ENCODE measurements at regions not wholly inside any gene's neighbourhood (a gene's known extent, or its start where the extent isn't known, plus 50 kb on each side); places are given as distances from the start of the nearest gene placed in this dataset.
"Not testable (repeated sequence)": the region's sequence is repeated elsewhere in the genome, so short reads cannot be mapped to it uniquely, and the experiment has no call there.

DNA sequence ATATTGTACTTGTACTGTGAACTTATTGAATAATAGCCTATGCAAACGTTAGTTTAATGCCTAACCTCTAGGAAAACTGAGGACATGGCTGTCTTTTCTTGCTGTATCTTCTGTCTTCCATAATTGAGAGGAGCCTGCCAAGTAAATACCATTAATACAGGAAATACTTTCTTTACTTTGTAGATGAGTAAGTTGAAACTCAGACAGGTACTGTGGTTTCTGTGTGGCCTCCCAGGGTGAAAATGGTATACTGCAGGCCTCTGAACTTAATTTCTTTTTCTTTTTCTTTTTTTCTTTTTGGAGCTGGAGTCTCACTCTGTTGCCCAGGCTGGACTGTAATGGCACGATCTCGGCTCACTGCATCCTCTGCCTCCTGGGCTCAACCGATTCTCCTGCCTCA is 208.8 kb upstream of the ADGRL4 start:
- no peak for DNase-seq

DNA sequence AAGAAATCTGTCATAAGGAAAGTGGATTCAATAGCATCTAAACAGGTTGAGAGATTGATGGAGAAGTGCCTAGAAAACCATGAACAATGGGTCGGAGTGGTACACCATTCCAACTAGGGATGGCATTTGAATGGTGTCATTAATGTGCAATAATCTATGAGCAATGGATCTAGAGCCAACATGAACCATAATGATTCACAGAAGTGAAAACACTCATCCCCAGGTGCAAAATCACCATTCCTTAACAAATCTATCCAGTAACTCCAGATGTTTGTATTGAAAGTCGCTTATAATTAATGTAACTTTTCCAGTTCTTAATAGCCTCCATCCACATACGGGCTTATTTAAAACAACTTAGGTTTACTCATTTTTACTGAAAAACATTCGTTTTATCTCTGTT is 201.3 kb upstream of the ADGRL4 start:
- DNase-seq, result no peak

- no peak for DNase-seq
Measured at GRCh38 chr1:79207331-79207730, 200.8 kb upstream of the ADGRL4 start.

DNA sequence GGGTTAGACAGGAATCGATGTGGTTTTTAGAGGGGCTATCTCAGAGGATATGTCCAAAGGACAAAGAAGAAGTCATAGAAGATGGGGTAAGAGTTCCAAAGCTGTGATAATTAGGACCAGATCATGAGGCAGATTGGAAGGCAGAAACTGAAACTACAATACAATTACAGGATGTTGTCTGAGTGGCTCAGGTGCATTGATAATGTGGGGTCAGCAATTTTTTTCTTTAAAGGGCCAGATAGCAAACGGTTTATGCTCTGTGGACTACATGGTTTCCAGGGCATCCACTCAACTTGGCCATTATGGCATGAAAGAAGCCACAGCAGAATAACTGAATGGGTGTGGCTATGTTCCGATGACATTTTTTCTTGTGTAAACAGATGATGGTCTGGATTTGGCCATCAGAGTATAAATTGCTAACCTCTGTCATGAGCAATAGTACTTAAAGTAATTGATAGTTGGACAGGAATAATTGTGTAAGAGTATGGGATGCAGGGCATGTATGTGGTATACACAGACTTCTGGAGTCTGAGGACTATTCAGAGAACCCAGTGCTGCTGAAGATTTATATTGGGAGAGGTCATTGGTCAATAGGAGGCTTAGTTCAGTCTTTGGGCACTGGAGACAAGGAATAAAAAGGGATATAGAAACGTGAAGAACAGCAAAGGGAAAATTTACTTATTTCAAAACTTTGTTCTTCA is 198.4 kb upstream of the ADGRL4 start:
- DNase-seq, result no peak

GRCh38 chr1:79198832-79199231 is 192.3 kb upstream of the ADGRL4 start:
- peak in 1 of 2 experiments; percentile 20 for DNase-seq

GRCh38 chr1:79197421-79197820 is 190.9 kb upstream of the ADGRL4 start:
- peak; percentile 58 to 79 for DNase-seq

GRCh38 chr1:79196211-79196610 is 189.7 kb upstream of the ADGRL4 start:
- DNase-seq, result no peak

- no peak for DNase-seq
Measured at GRCh38 chr1:79193211-79194079, 186.9 kb upstream of the ADGRL4 start.

DNA sequence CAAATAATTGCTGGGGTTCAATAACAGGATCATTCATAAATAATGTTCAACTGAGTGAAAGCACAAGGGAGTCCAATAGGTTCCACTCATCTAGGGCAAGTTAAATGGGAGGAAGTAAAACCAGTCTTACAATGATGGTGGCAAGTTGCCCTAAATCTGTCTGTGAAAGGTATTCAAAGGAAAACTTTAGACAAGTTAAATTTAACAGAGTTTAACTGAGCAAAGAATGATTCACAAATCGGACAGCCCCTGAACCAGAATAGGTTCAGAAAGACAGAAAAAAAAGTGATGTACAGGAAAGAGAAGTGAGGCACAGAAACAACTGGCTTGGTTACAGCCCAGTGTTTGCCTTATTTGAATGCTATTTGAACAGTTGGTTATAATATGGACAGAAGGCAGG is 183.5 kb upstream of the ADGRL4 start:
- no peak for DNase-seq

- DNase-seq, result no peak
Measured at GRCh38 chr1:79188337-79188736, 181.8 kb upstream of the ADGRL4 start.

GRCh38 chr1:79186260-79186659 is 179.7 kb upstream of the ADGRL4 start:
- no peak for DNase-seq

GRCh38 chr1:79177844-79178243 is 171.3 kb upstream of the ADGRL4 start:
- DNase-seq, result no peak

DNA sequence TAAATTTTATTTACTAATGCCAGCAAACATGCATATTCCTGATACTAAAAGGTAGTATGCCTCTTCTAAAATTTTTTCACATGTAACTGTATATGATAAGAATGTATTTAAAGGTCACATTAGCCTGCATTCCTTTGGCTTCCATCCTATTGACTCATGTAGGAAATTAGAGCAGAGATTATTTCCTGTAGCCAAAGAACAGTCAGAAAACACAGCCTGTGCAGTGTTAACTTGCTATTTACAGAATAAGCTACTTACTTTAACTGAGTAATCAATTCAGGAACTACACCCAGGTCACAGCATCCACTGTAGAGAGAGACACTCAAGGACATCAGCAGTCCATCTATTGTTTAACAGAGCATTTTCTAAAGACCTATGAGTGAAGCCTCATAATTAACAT is 154.5 kb upstream of the ADGRL4 start:
- DNase-seq, result no peak

- no peak for DNase-seq
Measured at GRCh38 chr1:79155991-79156390, 149.5 kb upstream of the ADGRL4 start.

DNA sequence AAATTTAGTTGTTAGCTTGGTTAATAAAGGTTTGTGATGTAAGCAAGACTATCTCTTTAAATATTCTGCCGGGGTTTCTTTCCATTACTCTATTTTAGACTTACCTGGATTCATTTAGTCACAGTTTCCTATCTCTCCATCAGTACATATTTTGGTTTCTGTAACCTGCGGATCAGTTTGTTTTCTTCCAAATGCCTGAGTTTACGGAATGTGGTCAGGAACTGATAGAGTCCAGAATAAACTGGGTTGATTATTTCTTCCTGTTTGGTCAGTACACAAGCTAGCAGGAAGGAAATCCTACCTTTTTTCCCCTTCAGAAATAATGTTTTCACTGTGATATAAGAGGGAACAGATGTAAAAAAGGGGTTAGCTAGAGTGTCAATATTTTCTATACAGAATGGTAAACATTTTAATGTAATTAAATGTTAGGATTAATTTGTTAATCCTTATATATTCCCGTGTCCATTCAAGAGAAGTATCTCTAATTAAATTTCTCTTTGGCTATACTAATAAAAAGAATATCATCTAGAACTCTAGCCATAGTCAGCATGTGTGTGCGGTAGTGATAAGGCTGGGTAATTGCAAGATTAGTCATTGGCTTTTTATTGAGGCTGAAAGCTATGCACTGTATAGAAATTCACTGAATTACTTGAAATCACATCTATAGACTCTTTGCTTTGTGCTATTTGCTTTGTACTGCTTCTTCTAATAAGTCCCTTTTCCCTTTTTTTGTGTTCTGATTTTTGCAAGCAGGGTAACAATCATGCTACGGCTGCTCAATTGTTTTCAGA is 144.7 kb upstream of the ADGRL4 start:
- no peak for DNase-seq

DNA sequence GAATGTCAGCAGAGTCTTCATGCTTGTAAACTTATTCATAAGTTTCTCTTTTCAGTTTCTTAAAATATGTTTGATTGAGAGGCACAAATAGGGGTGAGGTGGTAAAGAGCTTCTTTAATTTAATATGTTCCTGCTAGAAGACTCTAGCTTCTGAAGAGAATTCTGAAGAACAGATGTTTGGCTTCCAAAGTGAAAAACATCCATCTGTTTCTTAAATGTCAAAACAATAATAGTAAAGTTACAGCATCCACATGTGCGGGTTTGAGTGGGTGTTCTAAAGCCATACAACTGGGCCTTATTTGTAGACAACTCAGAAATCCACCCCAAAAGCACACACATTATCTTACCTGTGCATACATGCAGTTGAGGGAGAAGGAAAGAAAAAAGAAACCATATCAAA is 144.0 kb upstream of the ADGRL4 start:
- DNase-seq, result no peak

DNA sequence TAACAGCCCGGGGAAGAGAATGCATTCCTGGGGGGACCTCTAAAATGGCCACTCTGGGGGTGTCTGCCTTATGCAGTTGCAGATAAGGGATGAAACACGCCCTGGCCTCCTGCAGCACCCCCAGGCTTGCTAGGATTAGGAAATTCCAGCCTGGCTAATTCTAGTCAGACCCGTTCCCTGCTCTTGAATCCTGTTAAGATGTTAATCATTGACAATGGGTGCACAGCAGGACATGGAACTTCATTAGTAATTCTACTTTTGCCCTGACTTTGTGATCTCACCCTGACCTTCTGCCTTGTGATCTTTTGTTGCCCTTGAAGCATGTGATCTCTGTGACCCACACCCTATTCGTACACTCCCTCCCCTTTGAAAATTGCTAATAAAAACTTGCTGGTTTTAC is 131.7 kb upstream of the ADGRL4 start:
- not testable (repeated sequence) for DNase-seq

- DNase-seq, result peak; percentile 12 to 42
Measured at GRCh38 chr1:79133774-79134364, 127.3 kb upstream of the ADGRL4 start.

GRCh38 chr1:79131626-79132025 is 125.1 kb upstream of the ADGRL4 start:
- no peak for DNase-seq

DNA sequence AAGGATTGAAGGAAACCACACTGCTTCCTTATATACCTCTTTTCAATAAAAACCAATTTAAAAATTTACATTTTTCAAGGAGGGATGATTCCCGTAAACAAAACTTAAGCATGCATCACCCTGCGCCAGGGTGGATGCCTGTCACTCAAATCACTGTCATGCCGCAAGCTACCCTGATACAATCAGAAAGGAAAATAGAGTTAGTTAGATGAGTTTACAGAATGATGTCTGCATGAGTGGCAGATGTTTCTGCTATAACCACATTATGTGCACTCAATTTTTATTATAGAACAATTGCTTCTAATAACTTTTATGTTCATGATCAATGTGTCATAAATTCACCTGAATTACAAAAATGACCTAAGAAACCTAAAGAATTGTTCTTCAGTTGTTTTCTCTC is 123.4 kb upstream of the ADGRL4 start:
- no peak for DNase-seq

- DNase-seq, result peak; percentile 84 to 89
Measured at GRCh38 chr1:79128722-79129121, 122.2 kb upstream of the ADGRL4 start.

DNA sequence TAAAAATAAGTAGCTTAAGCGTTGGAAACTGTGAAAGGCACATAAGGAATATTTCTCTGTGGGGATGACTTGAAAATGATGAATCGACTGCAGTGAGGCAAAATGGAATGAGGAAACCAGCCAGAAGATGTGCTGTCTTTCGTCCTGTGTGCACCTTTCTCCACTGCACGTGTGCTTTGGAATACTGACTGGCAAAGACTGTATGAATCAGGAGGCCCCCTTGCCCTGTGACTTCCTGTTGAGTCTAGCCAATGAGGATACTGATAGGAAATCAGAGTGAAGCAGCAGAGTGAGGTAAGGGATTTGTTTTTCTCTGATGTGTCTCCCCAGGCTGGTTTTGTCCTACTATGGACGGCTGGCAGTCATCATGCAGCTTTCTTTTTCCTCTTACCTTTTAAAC is 118.2 kb upstream of the ADGRL4 start:
- no peak for DNase-seq

- peak in 1 of 2 experiments; percentile 12 for DNase-seq
Measured at GRCh38 chr1:79122521-79122920, 116.0 kb upstream of the ADGRL4 start.
